RWPE2 (cell line): ENCODE measurements at regions not wholly inside any gene's neighbourhood (a gene's known extent, or its start where the extent isn't known, plus 50 kb on each side); places are given as distances from the start of the nearest gene placed in this dataset.

ENCODE experiments used
- ATAC-seq: fragments of 200-7000 bp; cut with Tn5 transposase; 3 replicates; pipeline ENCODE4 v1.9.1; 2021; ENCODE audit warnings: low read depth
- DNase-seq: peaks from one replicate; pipeline ENCODE4 v3.0.0-alpha.2; 2020; ENCODE audit warnings: low spot score
- H3K27ac ChIP-seq: fragments of 450-650 bp; 2 replicates; pipeline ENCODE4 v1.5.1; 2017; ENCODE audit warnings: mild to moderate bottlenecking; ENCODE audit not compliant: poor library complexity, severe bottlenecking
- H3K27me3 ChIP-seq: fragments of 250-450 bp; sonication (Bioruptor Pico); 2 replicates; pipeline ENCODE4 v1.5.1; 2021; ENCODE audit warnings: mild to moderate bottlenecking, moderate library complexity; ENCODE audit not compliant: insufficient read depth, poor library complexity, severe bottlenecking
- H3K36me3 ChIP-seq: fragments of 250-450 bp; sonication (Bioruptor Pico); 2 replicates; pipeline ENCODE4 v1.5.1; 2020; ENCODE audit warnings: low read depth, mild to moderate bottlenecking, moderate library complexity
- H3K4me1 ChIP-seq: fragments of 250-450 bp; sonication (Bioruptor Pico); 2 replicates; pipeline ENCODE4 v1.5.1; 2021; ENCODE audit warnings: mild to moderate bottlenecking, moderate library complexity; ENCODE audit not compliant: insufficient read depth, poor library complexity, severe bottlenecking
- H3K4me3 ChIP-seq: fragments of 250-450 bp; sonication (Bioruptor Pico); 2 replicates; pipeline ENCODE4 v1.5.1; 2021; ENCODE audit warnings: mild to moderate bottlenecking, moderate library complexity; ENCODE audit not compliant: severe bottlenecking
- H3K9me3 ChIP-seq: fragments of 250-450 bp; sonication (Bioruptor Pico); 2 replicates; pipeline ENCODE4 v1.5.1; 2021; ENCODE audit warnings: mild to moderate bottlenecking, moderate library complexity; ENCODE audit not compliant: severe bottlenecking
- TF ChIP-seq, protein P1 (sequence below): fragments of 450-650 bp; IDR thresholded peaks from one replicate; pipeline ENCODE4 v1.5.1; 2017; ENCODE audit warnings: mild to moderate bottlenecking, moderate library complexity; ENCODE audit not compliant: poor library complexity, severe bottlenecking

DNA sequence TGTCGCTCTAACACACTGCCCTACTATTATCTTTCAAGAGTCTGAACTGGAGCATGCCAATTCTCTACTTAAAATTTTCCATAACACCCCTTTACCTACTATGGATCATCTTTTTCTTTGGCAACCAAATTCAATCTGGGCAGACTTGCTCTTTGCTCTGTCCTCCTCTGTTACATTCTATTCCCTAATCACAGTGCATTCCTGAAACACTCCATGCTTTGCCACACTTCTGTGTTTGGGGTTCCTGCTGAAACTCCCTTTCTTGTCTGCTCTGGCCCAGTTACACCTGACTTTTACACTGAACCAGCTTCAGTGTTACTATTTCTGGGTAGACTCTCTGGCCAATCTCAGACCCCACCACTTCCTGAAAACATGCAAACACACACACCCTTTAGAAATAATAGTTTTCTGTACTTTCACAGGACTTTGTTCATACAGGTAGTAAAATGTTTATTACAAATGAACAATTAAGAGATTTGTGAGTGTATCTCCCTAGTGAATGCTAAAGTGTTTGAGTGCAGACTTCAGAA lies 119.9 kb upstream of the DCC start:
- Histone ChIP-seq H3K36me3 (no peaks in the 10 kb centered on the region), H3K27ac (no peak overlapping the region), H3K9me3 (no peaks in the 10 kb centered on the region), H3K27me3 (no peaks in the 10 kb centered on the region), H3K4me1 (no peaks in the 10 kb centered on the region), H3K4me3 (no peak overlapping the region)
- ATAC-seq (no peak), DNase-seq (no peak)
- TF ChIP-seq, protein P1, sequence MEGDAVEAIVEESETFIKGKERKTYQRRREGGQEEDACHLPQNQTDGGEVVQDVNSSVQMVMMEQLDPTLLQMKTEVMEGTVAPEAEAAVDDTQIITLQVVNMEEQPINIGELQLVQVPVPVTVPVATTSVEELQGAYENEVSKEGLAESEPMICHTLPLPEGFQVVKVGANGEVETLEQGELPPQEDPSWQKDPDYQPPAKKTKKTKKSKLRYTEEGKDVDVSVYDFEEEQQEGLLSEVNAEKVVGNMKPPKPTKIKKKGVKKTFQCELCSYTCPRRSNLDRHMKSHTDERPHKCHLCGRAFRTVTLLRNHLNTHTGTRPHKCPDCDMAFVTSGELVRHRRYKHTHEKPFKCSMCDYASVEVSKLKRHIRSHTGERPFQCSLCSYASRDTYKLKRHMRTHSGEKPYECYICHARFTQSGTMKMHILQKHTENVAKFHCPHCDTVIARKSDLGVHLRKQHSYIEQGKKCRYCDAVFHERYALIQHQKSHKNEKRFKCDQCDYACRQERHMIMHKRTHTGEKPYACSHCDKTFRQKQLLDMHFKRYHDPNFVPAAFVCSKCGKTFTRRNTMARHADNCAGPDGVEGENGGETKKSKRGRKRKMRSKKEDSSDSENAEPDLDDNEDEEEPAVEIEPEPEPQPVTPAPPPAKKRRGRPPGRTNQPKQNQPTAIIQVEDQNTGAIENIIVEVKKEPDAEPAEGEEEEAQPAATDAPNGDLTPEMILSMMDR: no peak

DNA sequence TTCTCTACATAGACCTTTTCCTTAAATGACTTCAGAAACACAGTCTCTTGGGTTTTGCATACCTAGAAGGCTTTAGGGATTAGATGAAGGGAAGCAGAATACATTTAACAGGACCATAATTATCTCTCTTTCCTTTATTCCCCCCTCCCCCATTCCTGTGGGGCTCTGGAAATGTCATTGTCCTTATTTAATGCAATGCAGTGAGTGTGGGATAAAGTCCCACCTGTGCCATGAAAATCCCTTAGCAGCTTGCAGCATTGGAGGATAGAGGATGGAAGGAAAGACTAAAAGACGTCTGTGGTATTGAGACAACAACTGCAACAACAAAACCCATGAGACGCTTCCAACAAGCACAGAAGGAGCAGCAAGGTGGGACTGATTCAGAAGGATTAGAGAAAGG lies 117.8 kb upstream of the DCC start:
- DNase-seq (no peak), ATAC-seq (no peak)
- TF ChIP-seq, protein P1: no peak
- H3K9me3 ChIP-seq: no peaks in the 10 kb centered on the region
- H3K36me3 ChIP-seq: no peaks in the 10 kb centered on the region
- no peaks in the 10 kb centered on the region for H3K4me1 ChIP-seq
- no peak overlapping the region for H3K4me3 ChIP-seq
- no peaks in the 10 kb centered on the region for H3K27me3 ChIP-seq
- H3K27ac ChIP-seq: no peak overlapping the region

DNA sequence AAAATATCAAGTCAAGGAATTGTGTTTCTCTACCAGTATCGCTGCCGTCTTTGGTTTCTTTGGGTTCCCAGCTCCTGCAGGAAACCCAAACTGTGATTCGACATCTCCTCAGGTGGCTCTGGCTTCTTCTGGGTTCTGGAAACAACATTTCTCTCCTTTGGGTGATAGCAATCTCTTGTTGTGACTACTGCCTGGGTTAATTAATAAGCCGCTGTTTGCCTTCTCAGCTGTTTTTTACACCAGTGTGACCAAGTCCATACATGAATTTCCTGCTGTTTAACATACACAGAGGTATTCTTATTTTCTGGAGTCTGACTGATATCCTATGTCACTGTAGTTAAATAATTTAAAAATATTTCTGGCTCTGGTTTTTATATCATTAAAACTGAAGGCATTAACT lies 112.5 kb upstream of the DCC start:
- DNase-seq (no peak), ATAC-seq (no peak)
- Histone ChIP-seq H3K4me3 (no peak overlapping the region), H3K27me3 (no peaks in the 10 kb centered on the region), H3K27ac (no peak overlapping the region), H3K36me3 (no peaks in the 10 kb centered on the region), H3K4me1 (no peaks in the 10 kb centered on the region), H3K9me3 (no peaks in the 10 kb centered on the region)
- TF ChIP-seq, protein P1: no peak

DNA sequence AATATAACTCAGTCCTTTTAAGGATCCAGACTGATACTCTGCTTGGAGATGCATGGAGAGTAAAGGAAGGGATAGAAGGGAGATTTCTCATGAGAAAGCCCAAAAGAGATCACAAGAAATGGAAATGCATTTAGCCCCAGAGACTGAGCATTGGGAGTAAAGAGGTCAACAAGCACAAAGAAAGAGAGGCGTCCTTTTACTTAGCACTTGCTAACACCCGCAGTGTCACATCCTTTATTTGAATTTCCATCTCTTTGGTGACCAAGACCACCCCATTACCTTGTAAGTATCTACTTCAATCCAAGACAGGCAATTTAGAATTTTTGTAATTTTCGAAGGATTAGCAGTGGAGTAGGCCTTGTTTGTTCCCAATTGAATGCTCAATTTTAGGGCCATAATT lies 111.8 kb upstream of the DCC start:
- H3K4me1 ChIP-seq: no peaks in the 10 kb centered on the region
- no peaks in the 10 kb centered on the region for H3K36me3 ChIP-seq
- TF ChIP-seq, protein P1: no peak
- no peak for DNase-seq
- no peak overlapping the region for H3K27ac ChIP-seq
- H3K27me3 ChIP-seq: no peaks in the 10 kb centered on the region
- no peak overlapping the region for H3K4me3 ChIP-seq
- H3K9me3 ChIP-seq: no peaks in the 10 kb centered on the region
- ATAC-seq: no peak

DNA sequence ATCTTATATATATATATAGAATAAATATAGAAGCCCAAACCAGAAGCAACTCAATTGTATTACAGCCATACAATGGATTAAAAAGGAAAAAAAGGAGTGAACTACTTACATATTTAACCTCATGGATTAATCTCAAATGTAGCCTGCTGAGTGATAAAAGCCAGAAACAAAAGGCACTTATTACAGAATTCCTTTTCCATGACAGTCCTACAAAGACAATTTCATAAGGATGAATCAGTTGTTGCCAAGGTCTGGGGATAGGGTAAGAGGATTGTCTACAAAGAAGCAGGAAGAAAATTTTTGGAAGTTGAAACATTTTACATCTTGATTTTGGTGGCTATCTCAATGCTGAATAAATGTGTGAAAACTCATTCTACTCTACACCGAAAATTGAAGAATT lies 103.9 kb upstream of the DCC start:
- Histone ChIP-seq H3K27ac (peak overlapping the region; percentile 83), H3K4me1 (peaks cover 20% of the 10 kb centered on the region), H3K27me3 (no peaks in the 10 kb centered on the region), H3K36me3 (no peaks in the 10 kb centered on the region), H3K4me3 (no peak overlapping the region), H3K9me3 (no peaks in the 10 kb centered on the region)
- TF ChIP-seq, protein P1: no peak
- DNase-seq (no peak), ATAC-seq (peak; percentile 86)
